HG02642 (cell line): ENCODE measurements at regions not wholly inside any gene's neighbourhood (a gene's known extent, or its start where the extent isn't known, plus 50 kb on each side); places are given as distances from the start of the nearest gene placed in this dataset.
A peak's percentile ranks its signal among the peaks of the same experiment; 100 is the strongest.

Source experiments
- ATAC-seq: cut with Tn5 transposase; IDR thresholded peaks from one replicate; pipeline ENCODE4 v1.9.1; 2021; ENCODE audit warnings: mild to moderate bottlenecking; ENCODE audit not compliant: unreplicated experiment, poor library complexity

DNA sequence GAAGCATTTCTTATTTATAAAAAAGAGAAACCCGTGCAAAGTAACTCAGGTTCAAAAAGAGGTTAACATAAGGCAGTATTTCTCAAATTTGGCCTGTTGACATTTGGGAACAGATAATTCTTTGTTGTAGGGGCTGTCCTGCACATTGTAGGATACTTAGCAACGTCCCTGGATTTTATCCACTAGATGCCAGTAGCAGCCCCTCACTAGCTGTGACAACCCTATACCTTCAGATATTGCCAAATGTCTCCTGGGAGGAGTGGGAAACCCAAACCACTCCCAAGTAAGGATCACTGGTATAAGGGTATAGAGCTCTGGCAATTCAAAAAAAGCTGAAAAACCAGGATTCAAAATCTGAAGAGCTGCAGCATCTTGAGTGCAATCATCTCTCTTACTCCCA lies 202.3 kb upstream of the PRKCQ start:
- ATAC-seq = no peak

GRCh38 chr10:6781133-6781770 lies 201.2 kb upstream of the PRKCQ start:
- ATAC-seq = peak; percentile 58

DNA sequence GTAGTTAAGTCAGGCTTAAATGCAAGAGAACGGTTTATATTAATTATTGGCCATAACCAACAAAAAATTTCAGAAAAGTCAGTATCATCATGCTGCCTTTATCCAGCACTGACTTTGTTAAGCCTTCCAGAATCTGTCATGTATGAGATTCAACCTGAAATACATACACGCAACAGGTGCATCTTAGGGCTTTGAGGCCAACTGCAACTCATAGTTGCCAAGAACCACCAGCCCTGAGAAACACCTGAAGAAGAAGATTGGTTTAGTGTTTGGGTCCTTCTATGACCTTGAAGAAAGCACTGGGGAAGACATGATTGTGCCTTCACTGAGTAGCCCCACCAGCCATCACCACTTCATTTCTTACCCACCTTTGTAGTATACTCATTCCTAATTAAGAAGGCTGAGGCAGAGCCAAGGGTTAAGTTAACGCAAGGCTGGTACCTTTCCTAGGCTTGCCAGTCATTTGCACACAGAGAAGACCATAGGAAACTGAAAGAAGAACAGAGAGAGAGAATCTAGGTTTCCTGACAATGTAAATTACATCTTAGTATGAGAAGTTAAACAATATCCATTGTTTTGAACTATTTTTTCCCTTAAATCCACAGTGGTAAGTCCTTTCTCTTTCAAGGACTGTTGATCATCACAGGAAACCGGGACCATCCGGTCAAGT lies 200.1 kb upstream of the PRKCQ start:
- ATAC-seq = no peak

DNA sequence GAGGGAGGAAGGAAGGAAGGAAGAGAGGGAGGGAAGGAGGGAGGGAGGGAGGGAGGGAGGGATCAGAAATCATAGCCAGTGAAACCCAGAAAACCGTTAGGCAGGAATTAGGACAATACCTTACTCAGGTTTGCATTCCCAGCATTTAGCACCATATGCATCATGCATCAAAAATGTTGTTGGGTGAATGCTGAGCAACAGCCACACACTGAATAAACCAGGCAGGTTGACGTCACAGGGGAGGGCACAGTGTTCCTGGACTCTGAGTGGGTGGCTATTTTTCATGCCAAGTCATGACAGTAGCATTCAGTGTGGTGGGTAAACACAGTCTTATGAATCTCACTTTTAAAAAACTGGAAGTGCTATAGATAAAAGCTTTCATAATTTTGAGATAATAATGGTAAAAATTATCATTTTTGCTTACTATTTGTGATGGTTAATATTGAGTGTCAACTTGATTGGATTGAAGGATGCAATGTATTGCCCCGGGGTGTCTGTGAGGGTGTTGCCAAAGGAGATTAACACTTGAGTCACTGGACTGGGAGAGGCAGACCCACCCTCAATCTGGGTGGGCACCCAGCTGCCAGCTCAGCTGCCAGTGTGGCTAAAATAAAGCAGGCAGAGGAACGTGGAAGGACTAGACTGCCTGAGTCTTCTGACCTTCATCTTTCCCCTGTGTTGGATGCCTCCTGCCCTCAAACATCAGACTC lies 199.1 kb upstream of the PRKCQ start:
- no peak for ATAC-seq

GRCh38 chr10:6776170-6776569 lies 196.1 kb upstream of the PRKCQ start:
- no peak for ATAC-seq

DNA sequence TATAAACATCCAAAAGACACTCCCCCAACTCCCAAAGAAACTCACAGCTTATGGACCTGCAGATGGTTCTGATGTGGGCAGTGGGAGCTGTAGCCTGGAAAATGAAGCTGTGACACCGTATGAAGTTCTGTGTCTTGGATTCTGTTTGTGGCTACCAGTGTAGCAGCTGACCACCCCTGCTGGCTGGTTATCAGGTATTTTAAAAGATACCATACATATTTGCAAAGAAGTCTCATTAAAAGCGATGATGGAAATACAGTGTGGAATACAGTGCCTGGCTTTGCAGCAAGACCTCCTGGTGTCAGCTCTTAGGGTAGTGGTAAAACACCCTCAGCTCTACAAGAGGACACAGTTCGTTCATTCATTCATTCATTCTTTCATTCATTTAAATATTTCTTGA lies 194.3 kb upstream of the PRKCQ start:
- no peak for ATAC-seq

GRCh38 chr10:6771331-6771730 lies 191.3 kb upstream of the PRKCQ start:
- no peak for ATAC-seq

DNA sequence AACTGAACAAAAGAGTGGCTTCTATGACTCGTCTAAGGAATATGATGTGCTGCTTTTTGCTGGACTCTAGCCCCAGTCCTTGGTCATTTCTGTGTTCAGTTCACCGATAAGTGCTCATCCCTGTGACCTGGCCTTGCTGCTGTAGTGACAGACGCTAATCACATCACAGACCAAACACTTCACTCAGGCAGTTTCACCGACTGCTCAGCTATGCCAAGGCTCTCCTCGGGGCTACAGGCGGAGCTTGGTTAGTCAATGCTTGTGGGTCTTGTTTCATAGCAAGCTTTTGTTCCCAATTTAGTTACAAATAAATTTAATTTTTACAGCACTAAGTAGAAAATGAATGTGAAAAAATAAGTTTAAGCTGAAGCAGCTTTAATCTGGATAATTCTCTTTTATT lies 190.8 kb upstream of the PRKCQ start:
- ATAC-seq = no peak

- no peak for ATAC-seq
These were observed 189.8 kb upstream of the PRKCQ start for GRCh38 chr10:6769704-6770417.

DNA sequence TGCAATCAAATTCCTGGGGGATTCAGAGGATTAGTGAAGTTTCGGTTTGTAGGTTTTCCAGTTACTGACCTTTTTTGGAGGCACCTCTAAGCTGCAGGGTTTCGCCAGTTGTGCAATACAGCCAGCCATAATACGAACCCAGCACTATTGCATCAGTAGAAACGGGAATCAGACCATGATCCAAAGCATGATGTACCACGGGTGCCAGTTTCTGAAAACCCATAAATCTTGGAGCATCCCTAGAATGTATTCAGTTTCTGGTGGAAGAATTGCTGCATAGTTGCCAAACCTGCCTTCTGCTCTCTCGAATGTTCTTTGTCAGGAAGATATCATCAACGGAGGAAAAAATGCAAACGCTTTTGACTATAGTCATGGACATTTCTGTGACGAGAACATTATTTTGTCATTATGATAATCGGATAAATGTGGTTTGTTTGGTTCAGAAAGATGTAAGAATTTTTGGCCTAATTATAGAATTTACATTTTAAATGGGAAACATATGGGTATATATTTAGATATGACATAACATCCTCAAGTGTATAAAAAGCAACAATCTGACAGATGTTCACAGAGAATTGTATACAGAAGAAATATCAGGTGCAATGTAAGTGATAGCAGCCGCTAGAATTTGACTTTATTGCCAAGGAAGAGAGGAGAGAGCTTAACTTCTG lies 186.2 kb upstream of the PRKCQ start:
- ATAC-seq = no peak

GRCh38 chr10:6763423-6763822 lies 183.3 kb upstream of the PRKCQ start:
- ATAC-seq = no peak

- no peak for ATAC-seq
These were observed 182.9 kb upstream of the PRKCQ start for GRCh38 chr10:6763001-6763400.

DNA sequence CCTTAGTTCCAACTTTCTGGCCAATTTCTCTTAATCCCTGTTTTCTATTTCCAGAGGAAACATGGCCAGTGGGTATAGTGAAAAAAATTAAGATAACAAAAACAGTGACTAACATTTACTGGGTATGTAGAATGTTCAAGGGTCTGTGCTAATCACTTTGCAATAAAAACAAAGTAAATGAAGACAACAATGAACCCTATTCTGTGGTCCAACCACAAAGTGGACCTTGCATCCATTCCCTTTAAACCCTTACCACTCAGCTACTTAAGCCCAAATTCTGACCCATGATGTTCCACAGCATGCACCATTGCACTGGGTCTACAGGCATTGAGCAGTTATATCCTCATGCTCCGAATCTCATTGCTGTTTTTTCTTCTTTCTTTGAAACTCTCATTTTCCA lies 179.9 kb upstream of the PRKCQ start:
- ATAC-seq = no peak

DNA sequence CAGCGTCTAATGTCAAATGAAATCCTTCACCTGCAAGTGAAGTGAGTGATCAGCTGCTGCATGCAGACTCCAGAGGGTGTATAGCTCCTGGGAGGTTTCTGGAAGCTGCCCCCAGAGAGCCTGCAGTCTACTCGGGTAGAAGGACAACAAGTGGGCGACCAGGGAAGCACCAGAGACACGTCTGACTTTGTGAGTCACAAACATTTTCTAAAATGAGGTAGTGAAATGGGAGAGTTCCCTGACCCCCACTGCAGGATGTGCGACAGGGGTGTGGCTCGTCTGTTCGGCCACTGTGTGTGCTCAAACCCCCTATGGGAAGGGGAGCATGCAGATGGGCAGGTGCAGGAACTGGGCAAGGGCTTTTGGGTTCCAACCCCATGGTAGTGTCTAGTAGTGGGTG lies 177.1 kb upstream of the PRKCQ start:
- no peak for ATAC-seq

- ATAC-seq = no peak
These were observed 176.6 kb upstream of the PRKCQ start for GRCh38 chr10:6756716-6757115.

DNA sequence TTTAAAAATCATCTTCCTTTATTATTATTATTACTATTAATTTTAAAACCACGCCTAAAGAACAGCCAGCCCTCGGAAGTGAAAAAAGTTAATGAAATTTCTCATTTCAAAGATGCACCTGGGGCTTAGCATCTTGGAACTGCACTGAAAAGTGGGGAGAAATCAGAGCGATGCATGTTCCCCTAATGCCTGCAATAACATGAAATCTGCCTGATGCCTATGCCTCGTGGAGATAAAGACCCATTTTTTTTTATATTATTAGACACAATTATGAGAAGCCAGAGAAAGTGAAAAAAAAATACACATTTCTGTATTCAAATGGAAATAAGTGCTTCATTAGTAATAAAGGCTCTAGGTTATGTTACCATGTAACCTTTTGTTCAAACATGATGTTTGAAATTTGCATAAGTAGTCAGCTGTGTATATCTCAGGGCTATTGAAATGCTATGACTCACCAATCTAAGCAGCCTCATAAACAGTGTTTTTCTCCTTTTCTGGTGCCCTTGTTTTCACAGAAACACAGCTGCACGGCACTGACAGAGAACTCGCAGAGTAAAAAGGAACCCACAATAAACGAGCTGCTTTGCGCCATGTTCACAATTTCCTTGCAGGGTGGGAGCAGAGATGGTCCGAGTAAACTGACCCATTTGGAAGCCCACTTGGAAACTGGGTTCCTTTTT lies 175.8 kb upstream of the PRKCQ start:
- no peak for ATAC-seq

GRCh38 chr10:6753644-6754043 lies 173.6 kb upstream of the PRKCQ start:
- no peak for ATAC-seq

DNA sequence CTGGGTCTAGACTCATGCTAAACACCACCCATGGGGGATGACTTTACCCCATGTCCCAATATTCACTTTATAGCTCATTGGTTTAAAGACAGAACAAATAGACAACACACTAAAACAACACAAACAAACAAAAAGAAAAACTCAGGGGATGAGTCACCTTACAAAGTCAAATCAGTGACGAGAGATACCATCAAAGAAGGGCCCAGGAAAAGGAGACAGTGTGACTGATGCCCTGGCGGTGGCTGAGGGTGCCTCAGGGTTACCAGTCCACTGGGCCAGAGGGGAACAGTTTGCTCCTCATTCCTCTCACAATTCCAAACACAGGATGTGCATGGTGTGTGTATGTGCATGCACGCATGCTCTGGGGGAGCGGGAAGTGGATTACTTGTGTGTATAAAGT lies 171.3 kb upstream of the PRKCQ start:
- ATAC-seq = no peak

GRCh38 chr10:6748981-6749635 lies 169.0 kb upstream of the PRKCQ start:
- ATAC-seq = no peak

DNA sequence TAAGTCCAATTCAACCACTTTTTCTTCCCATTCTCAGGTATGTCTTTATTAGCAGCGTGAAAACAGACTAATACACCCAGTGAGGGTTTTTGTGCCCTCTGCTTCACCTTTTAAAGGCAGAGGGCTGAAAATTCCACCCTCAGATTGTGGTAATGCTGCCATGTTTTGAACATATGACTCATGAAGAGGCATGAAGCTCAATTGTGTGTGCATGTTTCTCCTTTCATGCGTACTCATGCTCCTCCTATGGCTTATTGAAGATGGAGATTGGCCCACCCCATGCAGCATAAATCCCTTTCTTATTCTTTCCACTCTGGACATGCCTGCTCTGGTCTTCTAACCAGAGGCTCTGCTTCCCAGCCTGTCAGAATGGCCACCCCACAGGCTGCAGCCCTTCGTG lies 168.0 kb upstream of the PRKCQ start:
- no peak for ATAC-seq
